CD8-positive, alpha-beta memory T cell (primary cell): ENCODE measurements at regions not wholly inside any gene's neighbourhood (a gene's known extent, or its start where the extent isn't known, plus 50 kb on each side); places are given as distances from the start of the nearest gene placed in this dataset.
A peak's percentile ranks its signal among the peaks of the same experiment; 100 is the strongest.

Source experiments
- CTCF ChIA-PET: fragments of 350-600 bp; sonication (Branson Sonifier 250); formaldehyde crosslinking; loops from one replicate; lab custom pipeline; 2021; ENCODE audit warnings: antibody characterized with exemption; lab: Charles Lee
- POLR2A ChIA-PET: fragments of 350-600 bp; sonication (Branson Sonifier 250); formaldehyde crosslinking; loops from one replicate; lab custom pipeline; 2021; ENCODE audit warnings: antibody characterized with exemption; lab: Charles Lee
- DNase-seq, 5 donors: peaks; one replicate each; pipeline versions ENCODE4 v3.0.0 to v3.0.0-alpha.2; 2020 to 2022; ENCODE audit warnings: mixed read lengths in 1 of 5
- H3K27ac ChIP-seq: one replicate; pipeline ENCODE4 v1.7.0; 2013; ENCODE audit warnings: low read depth, mild to moderate bottlenecking, low read length, moderate library complexity
- H3K27me3 ChIP-seq: 2 replicates; pipeline ENCODE4 v1.7.0; 2013; ENCODE audit warnings: low read length, mild to moderate bottlenecking; ENCODE audit not compliant: insufficient read depth, poor library complexity, severe bottlenecking
- H3K36me3 ChIP-seq: 2 replicates; pipeline ENCODE4 v1.7.0; 2013; ENCODE audit warnings: mild to moderate bottlenecking, low read length, moderate library complexity; ENCODE audit not compliant: insufficient read depth
- H3K4me1 ChIP-seq: 2 replicates; pipeline ENCODE4 v1.7.0; 2013; ENCODE audit warnings: mild to moderate bottlenecking, low read length, moderate library complexity; ENCODE audit not compliant: insufficient read depth
- H3K4me3 ChIP-seq: 2 replicates; pipeline ENCODE4 v1.7.0; 2013; ENCODE audit warnings: mild to moderate bottlenecking, low read length
- H3K9me3 ChIP-seq: 2 replicates; pipeline ENCODE4 v1.7.0; 2013; ENCODE audit warnings: mild to moderate bottlenecking, low read length
- H3K27ac Mint-ChIP-seq, 8 donors: one replicate each; pipeline ENCODE4 v1.8.0; 2020 to 2021; ENCODE audit warnings: mixed read lengths in 8 of 8, mild to moderate bottlenecking in 6 of 8, inconsistent platforms in 3 of 8, moderate library complexity in 3 of 8
- H3K27me3 Mint-ChIP-seq, 2 donors: one replicate each; pipeline ENCODE4 v1.8.0; 2020 to 2021; ENCODE audit warnings: mixed read lengths in 2 of 2, mild to moderate bottlenecking in 1 of 2, moderate library complexity in 1 of 2
- H3K36me3 Mint-ChIP-seq, 3 donors: one replicate each; pipeline ENCODE4 v1.8.0; 2020 to 2021; ENCODE audit warnings: mixed read lengths in 3 of 3, inconsistent platforms in 1 of 3, mild to moderate bottlenecking in 1 of 3
- H3K4me1 Mint-ChIP-seq, 3 donors: one replicate each; pipeline ENCODE4 v1.8.0; 2020 to 2021; ENCODE audit warnings: mixed read lengths in 3 of 3, inconsistent platforms in 1 of 3, mild to moderate bottlenecking in 1 of 3
- H3K4me3 Mint-ChIP-seq, 7 donors: one replicate each; pipeline ENCODE4 v1.8.0; 2020 to 2021; ENCODE audit warnings: mixed read lengths in 7 of 7, mild to moderate bottlenecking in 6 of 7, moderate library complexity in 4 of 7, inconsistent platforms in 2 of 7
- H3K9me3 Mint-ChIP-seq, 5 donors: one replicate each; pipeline ENCODE4 v1.8.0; 2020 to 2022; ENCODE audit warnings: mixed read lengths in 5 of 5, mild to moderate bottlenecking in 3 of 5, moderate library complexity in 2 of 5, inconsistent platforms in 1 of 5

- no peak overlapping the region for H3K27ac ChIP-seq
- DNase-seq = no peak
- H3K27ac Mint-ChIP-seq = no peak overlapping the region
- ChIA-PET POLR2A (no interaction called here), CTCF (no interaction called here)
- peaks cover 0 to 5% (median 0%) of the 10 kb centered on the region in 5 donors for H3K9me3 Mint-ChIP-seq
- peaks cover 3 to 4% of the 10 kb centered on the region in 2 donors for H3K27me3 Mint-ChIP-seq
- H3K9me3 ChIP-seq = no peaks in the 10 kb centered on the region
- no peaks in the 10 kb centered on the region for H3K27me3 ChIP-seq
- H3K36me3 Mint-ChIP-seq = no peaks in the 10 kb centered on the region
- H3K36me3 ChIP-seq = no peaks in the 10 kb centered on the region
- no peak overlapping the region for H3K4me3 Mint-ChIP-seq
- no peaks in the 10 kb centered on the region for H3K4me1 Mint-ChIP-seq
- H3K4me1 ChIP-seq = no peaks in the 10 kb centered on the region
- no peak overlapping the region for H3K4me3 ChIP-seq
Observed at GRCh38 chr10:10658172-10658785, 359.4 kb upstream of the CELF2 start.

GRCh38 chr10:10660054-10660453 lies 357.6 kb upstream of the CELF2 start:
- Histone ChIP-seq H3K36me3 (no peaks in the 10 kb centered on the region), H3K4me3 (no peak overlapping the region), H3K27ac (no peak overlapping the region), H3K9me3 (no peaks in the 10 kb centered on the region), H3K4me1 (no peaks in the 10 kb centered on the region), H3K27me3 (no peaks in the 10 kb centered on the region)
- ChIA-PET CTCF (no interaction called here), POLR2A (no interaction called here)
- Mint-ChIP-seq H3K4me1 (no peaks in the 10 kb centered on the region), H3K27me3 (peaks cover 3 to 4% of the 10 kb centered on the region in 2 donors), H3K9me3 (peaks cover 0 to 5% (median 0%) of the 10 kb centered on the region in 5 donors), H3K27ac (no peak overlapping the region), H3K4me3 (no peak overlapping the region), H3K36me3 (no peaks in the 10 kb centered on the region)
- DNase-seq = no peak

GRCh38 chr10:10661176-10661575 lies 356.5 kb upstream of the CELF2 start:
- ChIA-PET POLR2A (no interaction called here), CTCF (no interaction called here)
- H3K4me1 Mint-ChIP-seq = no peaks in the 10 kb centered on the region
- Histone ChIP-seq H3K36me3 (no peaks in the 10 kb centered on the region), H3K9me3 (no peaks in the 10 kb centered on the region), H3K27me3 (no peaks in the 10 kb centered on the region), H3K4me1 (no peaks in the 10 kb centered on the region), H3K4me3 (no peak overlapping the region), H3K27ac (no peak overlapping the region)
- peak overlapping the region in 1 of 8 donors; percentile 82 for H3K27ac Mint-ChIP-seq
- peaks cover 3 to 4% of the 10 kb centered on the region in 2 donors for H3K27me3 Mint-ChIP-seq
- DNase-seq = no peak
- no peaks in the 10 kb centered on the region for H3K36me3 Mint-ChIP-seq
- peaks cover 0 to 5% (median 0%) of the 10 kb centered on the region in 5 donors for H3K9me3 Mint-ChIP-seq
- H3K4me3 Mint-ChIP-seq = no peak overlapping the region

- DNase-seq = no peak
- no peaks in the 10 kb centered on the region for H3K9me3 ChIP-seq
- Mint-ChIP-seq H3K27ac (no peak overlapping the region), H3K27me3 (peaks cover 4% of the 10 kb centered on the region in 2 donors), H3K9me3 (peaks cover 0 to 5% (median 0%) of the 10 kb centered on the region in 5 donors), H3K4me3 (no peak overlapping the region), H3K36me3 (no peaks in the 10 kb centered on the region), H3K4me1 (no peaks in the 10 kb centered on the region)
- POLR2A ChIA-PET = no interaction called here
- H3K27ac ChIP-seq = no peak overlapping the region
- no peaks in the 10 kb centered on the region for H3K27me3 ChIP-seq
- no peaks in the 10 kb centered on the region for H3K4me1 ChIP-seq
- no peaks in the 10 kb centered on the region for H3K36me3 ChIP-seq
- CTCF ChIA-PET = no interaction called here
- no peak overlapping the region for H3K4me3 ChIP-seq
Observed at GRCh38 chr10:10662716-10663408, 354.8 kb upstream of the CELF2 start.

GRCh38 chr10:10663622-10664021 lies 354.1 kb upstream of the CELF2 start:
- Mint-ChIP-seq H3K27me3 (peaks cover 4% of the 10 kb centered on the region in 2 donors), H3K27ac (no peak overlapping the region), H3K9me3 (peaks cover 0 to 5% (median 0%) of the 10 kb centered on the region in 5 donors), H3K4me3 (no peak overlapping the region), H3K4me1 (no peaks in the 10 kb centered on the region), H3K36me3 (no peaks in the 10 kb centered on the region)
- ChIA-PET CTCF (no interaction called here), POLR2A (no interaction called here)
- no peak for DNase-seq
- Histone ChIP-seq H3K27ac (no peak overlapping the region), H3K27me3 (no peaks in the 10 kb centered on the region), H3K36me3 (no peaks in the 10 kb centered on the region), H3K9me3 (no peaks in the 10 kb centered on the region), H3K4me3 (no peak overlapping the region), H3K4me1 (no peaks in the 10 kb centered on the region)

- no peak for DNase-seq
- Histone ChIP-seq H3K9me3 (no peaks in the 10 kb centered on the region), H3K4me3 (no peak overlapping the region), H3K27ac (no peak overlapping the region), H3K27me3 (no peaks in the 10 kb centered on the region), H3K36me3 (no peaks in the 10 kb centered on the region), H3K4me1 (no peaks in the 10 kb centered on the region)
- H3K4me3 Mint-ChIP-seq = no peak overlapping the region
- CTCF ChIA-PET = no interaction called here
- H3K36me3 Mint-ChIP-seq = no peaks in the 10 kb centered on the region
- H3K27ac Mint-ChIP-seq = no peak overlapping the region
- POLR2A ChIA-PET = no interaction called here
- H3K27me3 Mint-ChIP-seq = peaks cover 4% of the 10 kb centered on the region in 2 donors
- H3K4me1 Mint-ChIP-seq = no peaks in the 10 kb centered on the region
- H3K9me3 Mint-ChIP-seq = peaks cover 0 to 3% (median 0%) of the 10 kb centered on the region in 5 donors
Observed at GRCh38 chr10:10665750-10666149, 351.9 kb upstream of the CELF2 start.

GRCh38 chr10:10667466-10667865 lies 350.2 kb upstream of the CELF2 start:
- Histone ChIP-seq H3K4me3 (no peak overlapping the region), H3K4me1 (no peaks in the 10 kb centered on the region), H3K27ac (no peak overlapping the region), H3K36me3 (no peaks in the 10 kb centered on the region), H3K27me3 (no peaks in the 10 kb centered on the region), H3K9me3 (no peaks in the 10 kb centered on the region)
- no peak for DNase-seq
- H3K9me3 Mint-ChIP-seq = peaks cover 0 to 3% (median 2%) of the 10 kb centered on the region in 5 donors
- no peaks in the 10 kb centered on the region for H3K36me3 Mint-ChIP-seq
- H3K4me3 Mint-ChIP-seq = no peak overlapping the region
- no peaks in the 10 kb centered on the region for H3K4me1 Mint-ChIP-seq
- H3K27me3 Mint-ChIP-seq = peaks cover 0 to 2% of the 10 kb centered on the region in 2 donors
- CTCF ChIA-PET = no interaction called here
- POLR2A ChIA-PET = no interaction called here
- no peak overlapping the region for H3K27ac Mint-ChIP-seq

GRCh38 chr10:10676972-10677371 lies 340.7 kb upstream of the CELF2 start:
- Mint-ChIP-seq H3K27me3 (peaks cover 4 to 9% of the 10 kb centered on the region in 2 donors), H3K36me3 (no peaks in the 10 kb centered on the region), H3K4me3 (no peak overlapping the region), H3K9me3 (peaks cover 0 to 7% (median 3%) of the 10 kb centered on the region in 5 donors), H3K4me1 (no peaks in the 10 kb centered on the region), H3K27ac (no peak overlapping the region)
- no peak for DNase-seq
- Histone ChIP-seq H3K9me3 (no peaks in the 10 kb centered on the region), H3K36me3 (no peaks in the 10 kb centered on the region), H3K27me3 (no peaks in the 10 kb centered on the region), H3K4me1 (no peaks in the 10 kb centered on the region), H3K4me3 (no peak overlapping the region), H3K27ac (no peak overlapping the region)
- ChIA-PET CTCF (no interaction called here), POLR2A (no interaction called here)
